Hematopoietic multipotent progenitor cell (in vitro differentiated cells): ENCODE measurements at regions not wholly inside any gene's neighbourhood (a gene's known extent, or its start where the extent isn't known, plus 50 kb on each side); places are given as distances from the start of the nearest gene placed in this dataset.
A peak's percentile ranks its signal among the peaks of the same experiment; 100 is the strongest.
"Not testable (repeated sequence)": the region's sequence is repeated elsewhere in the genome, so short reads cannot be mapped to it uniquely, and the experiment has no call there.

ENCODE experiments used
- DNase-seq, 3 donors: peaks; one replicate each; pipeline ENCODE4 v3.0.0-alpha.2; 2011 to 2015; ENCODE audit warnings: low read depth in 2 of 3, low spot score in 2 of 3

- no peak for DNase-seq
Measured at GRCh38 chrY:20042993-20043392, 298.5 kb upstream of the KDM5D start.

DNA sequence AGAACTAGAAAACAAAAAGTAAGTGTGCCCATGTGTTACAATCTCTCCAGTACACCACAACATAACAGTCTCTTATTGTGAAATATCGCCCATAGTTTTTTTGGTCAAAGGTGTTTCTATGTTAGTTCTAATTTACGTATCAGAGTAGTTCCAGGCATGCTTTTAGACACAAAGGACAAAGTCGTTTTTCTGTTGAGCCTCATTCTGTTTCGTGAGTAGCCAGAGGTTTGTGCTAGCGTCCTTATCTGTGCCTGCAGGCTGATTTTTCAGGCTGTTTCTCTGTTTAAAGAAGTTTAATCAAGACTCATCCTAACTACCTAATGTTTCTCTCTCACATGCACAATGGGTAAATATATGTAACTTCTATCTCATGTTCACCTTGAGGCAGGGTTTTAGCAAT lies 281.1 kb upstream of the KDM5D start:
- DNase-seq: no peak

DNA sequence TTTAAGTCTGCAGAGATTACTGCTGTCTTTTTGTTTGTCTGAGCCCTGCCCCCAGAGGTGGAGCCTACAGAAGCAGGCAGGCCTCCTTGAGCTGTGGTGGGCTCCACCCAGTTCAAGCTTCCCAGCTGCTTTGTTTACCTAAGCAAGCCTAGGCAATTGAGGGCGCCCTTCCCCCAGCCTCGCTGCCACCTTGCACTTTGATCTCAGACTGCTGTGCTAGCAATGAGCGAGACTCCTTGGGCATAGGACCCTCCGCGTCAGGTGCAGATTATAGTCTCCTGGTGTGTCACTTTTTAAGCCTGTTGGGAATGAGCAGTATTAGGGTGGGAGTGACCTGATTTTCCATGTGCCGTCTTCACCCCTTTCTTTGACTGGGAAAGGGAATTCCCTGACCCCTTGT lies 248.9 kb upstream of the KDM5D start:
- DNase-seq: not testable (repeated sequence)

GRCh38 chrY:19973012-19973411 lies 228.5 kb upstream of the KDM5D start:
- no peak for DNase-seq

DNA sequence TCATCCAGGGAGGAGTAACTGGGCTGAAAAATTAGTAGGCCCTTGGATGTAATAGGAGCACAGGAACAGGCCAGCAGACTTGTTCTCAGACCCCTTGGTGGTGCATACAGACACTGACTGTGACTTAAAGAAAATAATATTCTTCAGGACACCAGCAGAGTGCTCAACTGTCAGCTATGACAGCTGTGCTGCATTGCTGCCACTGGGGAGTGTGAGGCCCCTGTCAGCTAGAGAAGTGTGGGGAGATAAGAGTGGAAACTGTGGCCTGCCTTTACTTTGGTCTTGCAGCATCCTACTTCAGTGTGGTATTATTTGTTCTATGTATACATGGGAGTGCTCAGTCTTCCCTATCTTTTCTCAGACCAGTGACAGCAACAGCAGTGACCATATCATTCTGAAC lies 203.2 kb upstream of the KDM5D start:
- no peak for DNase-seq

DNA sequence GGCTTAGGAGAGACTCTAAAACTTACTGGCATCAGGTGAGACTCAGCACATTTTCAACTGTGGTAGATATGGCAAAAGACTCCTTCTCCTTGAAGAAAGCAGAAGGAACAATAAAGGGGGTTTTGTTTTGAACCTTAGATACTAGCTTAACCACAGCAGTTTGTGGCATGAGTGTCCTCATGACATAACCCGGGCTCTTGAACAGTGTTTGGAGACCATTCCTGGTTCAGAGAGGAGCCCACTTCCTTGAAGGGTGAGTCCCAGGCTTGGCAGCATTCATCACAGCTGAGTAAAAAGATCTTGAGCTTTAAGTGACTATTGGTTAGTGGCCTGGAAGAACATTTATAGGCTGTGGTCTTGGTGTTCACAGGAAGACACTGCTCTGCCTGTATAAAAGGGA lies 154.5 kb upstream of the KDM5D start:
- no peak for DNase-seq

DNA sequence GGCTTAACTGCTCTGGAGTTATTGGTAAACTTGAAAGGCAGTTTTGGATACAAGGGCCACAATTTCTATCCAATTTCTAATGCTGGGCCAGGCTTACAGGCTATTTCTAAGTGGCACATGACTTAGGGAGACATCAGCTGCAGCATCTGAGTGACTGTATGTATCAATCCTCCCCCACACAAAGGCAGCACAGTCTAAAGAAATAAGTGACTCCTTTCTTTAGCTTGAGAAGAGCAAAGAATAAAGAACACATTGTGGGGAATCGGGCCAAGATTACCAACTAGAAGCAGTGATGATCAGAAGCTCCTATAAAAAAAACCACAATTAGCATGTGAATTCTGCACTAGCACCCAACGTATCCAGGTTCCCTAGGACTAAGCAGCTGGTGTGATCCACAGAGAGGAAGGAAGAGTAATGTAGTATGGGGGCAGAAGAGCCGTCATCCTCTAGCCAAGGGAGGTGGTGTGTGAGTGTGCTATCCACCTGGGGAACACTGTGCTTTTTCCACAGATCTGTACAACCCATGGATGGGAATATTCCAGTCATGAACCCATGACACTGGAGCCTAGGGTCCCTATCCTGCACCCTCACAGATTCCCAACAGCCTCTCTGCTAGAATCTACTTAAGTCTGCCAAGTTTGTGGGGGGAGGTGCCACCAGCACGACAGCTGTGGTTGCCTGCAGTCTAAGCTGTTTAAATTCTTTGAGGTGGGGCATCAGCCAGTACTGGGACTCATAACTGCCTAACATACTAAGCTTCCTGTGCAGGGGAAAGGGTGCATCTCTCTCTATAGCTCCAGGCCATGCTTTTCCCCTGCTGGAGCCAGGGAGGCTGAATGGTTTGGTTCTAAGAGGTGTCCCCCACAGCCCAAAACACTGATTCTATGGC lies 147.8 kb upstream of the KDM5D start:
- peak in 1 of 3 donors; percentile 0 for DNase-seq

GRCh38 chrY:19882145-19882544 lies 137.6 kb upstream of the KDM5D start:
- no peak for DNase-seq

DNA sequence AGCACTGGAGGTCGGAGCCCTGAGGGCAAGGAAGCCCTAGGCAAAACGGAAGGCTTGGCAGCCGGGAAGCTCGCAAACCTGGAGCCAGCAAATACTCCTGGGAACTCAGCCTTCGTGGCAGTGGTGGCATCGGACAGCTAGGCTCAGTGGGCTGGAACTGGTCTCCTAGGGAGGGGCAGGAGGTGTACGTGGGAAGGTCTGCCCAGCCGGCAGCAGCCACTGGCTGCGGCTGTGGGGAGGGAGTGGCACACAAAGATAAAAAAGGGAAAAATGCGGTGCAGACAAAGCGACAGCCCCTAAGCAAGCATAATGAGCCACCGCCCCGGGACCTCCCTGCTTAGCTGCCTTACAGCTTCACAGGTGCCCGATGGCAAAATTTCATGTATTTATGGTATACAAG lies 125.2 kb upstream of the KDM5D start:
- DNase-seq: peak in 1 of 3 donors; percentile 1

DNA sequence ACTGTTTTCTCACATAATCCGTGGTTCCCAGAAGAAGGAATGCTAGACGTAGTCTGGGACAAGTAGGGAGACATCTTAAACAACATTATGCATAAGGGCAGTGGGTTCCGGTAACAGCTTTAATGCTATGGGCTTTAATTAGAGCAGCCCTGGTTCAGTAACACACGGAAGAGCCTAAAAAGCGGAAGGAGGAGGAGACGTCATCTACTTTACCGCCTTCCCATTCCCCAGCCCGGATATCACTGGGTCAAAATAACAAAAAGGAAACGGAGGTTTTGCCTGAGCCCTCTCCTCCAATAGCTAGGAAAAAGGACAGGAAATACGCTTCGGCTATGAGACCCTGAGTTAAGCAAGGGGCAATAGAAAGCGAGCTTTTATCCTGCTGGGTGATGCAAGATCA lies 124.8 kb upstream of the KDM5D start:
- no peak for DNase-seq

GRCh38 chrY:19868647-19869046 lies 124.1 kb upstream of the KDM5D start:
- DNase-seq: no peak

DNA sequence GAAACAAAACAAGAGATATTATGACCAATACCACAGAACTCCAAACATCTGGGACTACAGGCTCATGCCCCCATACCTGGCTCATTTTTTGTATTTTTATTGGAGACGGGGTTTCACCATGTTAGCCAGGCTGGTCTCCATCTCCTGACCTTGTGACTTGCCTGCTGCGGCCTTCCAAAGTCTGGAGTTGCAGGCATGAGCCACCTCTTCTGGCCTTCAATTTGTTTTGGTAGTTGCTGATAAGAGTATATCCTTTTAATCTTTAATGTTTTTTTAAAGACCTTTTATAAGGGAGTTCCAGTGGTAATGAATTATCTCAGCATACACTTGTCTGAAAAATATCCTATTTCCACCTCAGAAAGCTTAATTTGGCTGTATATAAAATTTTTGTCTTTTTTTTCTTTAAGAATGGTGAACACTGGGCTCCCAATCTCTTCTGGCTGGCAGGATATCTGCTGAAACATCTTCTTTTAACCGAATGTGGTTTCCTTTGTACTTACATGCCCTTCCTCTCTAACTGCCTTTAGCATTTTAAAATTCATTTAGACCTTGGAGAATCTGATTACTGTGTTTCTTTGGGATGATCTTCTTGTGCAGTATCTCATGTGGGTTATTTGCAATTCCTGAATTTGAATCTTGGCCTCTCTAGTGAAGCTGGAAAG lies 112.1 kb upstream of the KDM5D start:
- DNase-seq: peak in 2 of 3 donors; percentile 33 to 71

DNA sequence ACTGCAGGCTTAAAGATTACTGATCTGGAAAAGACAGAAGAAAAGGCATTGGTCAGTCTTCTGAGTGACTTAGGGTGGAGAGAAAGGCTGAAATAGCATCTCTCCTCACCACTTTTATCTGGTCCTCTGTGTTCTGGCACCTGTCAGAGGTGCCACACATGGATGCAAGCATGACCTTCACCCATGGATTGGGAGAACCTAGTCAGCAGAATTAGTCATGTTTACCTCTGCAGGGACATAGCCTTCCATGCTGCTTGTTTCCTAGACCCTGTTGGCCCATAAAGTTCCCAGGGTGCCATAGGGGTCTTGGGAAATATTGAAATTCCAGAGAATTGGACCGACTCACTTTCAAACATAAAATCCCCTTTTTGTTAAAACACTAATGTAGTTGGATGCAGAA lies 98.4 kb upstream of the KDM5D start:
- no peak for DNase-seq

GRCh38 chrY:19824136-19824535 lies 79.6 kb upstream of the KDM5D start:
- peak in 1 of 3 donors; percentile 43 for DNase-seq

- no peak for DNase-seq
Measured at GRCh38 chrY:19818546-19818945, 74.0 kb upstream of the KDM5D start.

GRCh38 chrY:19816920-19817319 lies 72.4 kb upstream of the KDM5D start:
- peak in 1 of 3 donors; percentile 68 for DNase-seq

DNA sequence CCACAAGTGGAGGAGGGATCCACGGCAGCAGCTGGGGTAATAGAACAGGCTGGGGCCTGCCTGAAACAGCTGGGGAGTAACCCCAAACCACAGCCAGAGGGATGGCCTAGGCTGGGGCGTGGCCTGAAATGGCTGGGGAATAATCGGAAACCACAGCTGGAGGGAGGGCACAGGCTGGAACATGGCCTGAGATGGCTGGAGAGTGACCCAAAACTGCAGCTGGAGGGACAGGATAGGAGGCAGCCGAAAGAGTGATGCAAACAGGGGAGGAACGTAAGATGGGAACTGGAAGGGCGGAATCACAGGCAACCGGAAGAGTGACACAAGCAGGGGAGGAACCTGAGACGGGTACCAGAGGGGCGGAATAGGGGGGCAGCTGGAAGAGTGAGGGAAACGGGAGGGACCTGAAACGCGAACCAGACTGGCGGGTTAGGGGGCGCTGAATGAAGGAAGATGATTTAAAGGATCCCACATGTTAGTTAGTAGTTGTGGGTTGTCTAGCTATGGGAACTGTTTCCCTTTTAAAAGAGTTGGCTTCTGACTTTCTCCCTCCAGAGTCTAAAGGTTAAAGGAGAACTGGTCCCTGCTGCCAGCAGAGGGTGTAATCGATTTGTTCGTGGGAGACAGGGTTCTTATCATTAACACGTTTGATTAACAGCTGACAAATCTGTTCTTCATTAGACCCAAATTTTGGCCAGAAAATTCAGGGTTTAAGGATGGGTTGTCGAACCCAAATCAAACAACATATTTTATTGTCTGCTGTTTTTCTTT lies 71.7 kb upstream of the KDM5D start:
- peak in 1 of 3 donors; percentile 14 for DNase-seq
